ENCODE measurements at regions not wholly inside any gene's neighbourhood (a gene's known extent, or its start where the extent isn't known, plus 50 kb on each side); places are given as distances from the start of the nearest gene placed in this dataset.

DNA sequence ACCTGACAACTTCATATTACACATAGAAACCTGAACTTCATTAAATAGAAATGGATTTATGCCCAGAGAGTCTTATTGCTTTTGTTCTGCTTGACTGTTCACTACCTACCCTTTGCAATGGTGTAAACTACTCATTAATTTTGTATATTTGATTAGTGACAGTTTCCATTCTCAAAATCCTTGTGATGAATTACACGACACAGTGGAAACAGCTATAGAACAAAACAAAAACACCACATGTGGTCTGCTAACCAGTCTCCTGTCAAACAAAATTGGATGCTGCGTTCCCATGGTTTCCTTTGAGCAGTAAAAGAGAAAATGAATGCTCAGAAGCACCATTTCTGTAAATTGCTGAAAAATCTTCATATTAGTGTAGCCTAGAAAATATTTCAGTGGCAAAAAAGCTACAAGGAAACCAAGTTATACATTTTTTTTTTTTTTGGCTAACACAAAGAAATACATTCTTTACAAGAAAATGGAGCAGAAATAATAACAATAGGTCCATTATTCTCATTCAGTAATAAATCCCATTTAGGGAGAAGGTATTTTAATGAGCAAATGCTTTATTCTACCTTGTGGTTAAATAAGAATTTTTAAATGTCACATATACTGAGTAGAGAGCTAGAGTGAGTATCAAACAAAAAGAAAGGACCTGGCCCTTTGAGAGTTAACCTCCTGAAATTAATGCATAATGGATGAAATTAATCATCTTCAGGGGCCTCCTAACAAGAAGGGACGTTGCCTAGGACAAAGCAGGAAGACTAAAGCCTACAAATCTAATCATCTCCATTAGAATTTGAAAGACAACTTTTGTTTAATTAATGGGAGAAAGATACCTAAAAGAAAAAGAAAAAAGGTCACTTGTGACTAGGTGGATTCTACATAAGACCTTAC lies 355.1 kb upstream of the ZC3H15 start (continued):
- TF ChIP-seq, protein P1, sequence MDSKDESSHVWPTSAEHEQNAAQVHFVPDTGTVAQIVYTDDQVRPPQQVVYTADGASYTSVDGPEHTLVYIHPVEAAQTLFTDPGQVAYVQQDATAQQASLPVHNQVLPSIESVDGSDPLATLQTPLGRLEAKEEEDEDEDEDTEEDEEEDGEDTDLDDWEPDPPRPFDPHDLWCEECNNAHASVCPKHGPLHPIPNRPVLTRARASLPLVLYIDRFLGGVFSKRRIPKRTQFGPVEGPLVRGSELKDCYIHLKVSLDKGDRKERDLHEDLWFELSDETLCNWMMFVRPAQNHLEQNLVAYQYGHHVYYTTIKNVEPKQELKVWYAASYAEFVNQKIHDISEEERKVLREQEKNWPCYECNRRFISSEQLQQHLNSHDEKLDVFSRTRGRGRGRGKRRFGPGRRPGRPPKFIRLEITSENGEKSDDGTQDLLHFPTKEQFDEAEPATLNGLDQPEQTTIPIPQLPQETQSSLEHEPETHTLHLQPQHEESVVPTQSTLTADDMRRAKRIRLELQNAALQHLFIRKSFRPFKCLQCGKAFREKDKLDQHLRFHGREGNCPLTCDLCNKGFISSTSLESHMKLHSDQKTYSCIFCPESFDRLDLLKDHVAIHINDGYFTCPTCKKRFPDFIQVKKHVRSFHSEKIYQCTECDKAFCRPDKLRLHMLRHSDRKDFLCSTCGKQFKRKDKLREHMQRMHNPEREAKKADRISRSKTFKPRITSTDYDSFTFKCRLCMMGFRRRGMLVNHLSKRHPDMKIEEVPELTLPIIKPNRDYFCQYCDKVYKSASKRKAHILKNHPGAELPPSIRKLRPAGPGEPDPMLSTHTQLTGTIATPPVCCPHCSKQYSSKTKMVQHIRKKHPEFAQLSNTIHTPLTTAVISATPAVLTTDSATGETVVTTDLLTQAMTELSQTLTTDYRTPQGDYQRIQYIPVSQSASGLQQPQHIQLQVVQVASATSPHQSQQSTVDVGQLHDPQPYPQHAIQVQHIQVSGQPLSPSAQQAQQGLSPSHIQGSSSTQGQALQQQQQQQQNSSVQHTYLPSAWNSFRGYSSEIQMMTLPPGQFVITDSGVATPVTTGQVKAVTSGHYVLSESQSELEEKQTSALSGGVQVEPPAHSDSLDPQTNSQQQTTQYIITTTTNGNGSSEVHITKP (IDR thresholded peaks at IDR 0.05; ENCODE audit: partially characterized antibody) = no peak
- TF ChIP-seq ATF1 (CRISPR knock-in tag; IDR thresholded peaks at IDR 0.05) (no peak), ATF1 (tag; IDR thresholded peaks at IDR 0.05) (no peak), KAT2B (IDR thresholded peaks at IDR 0.05; ENCODE audit: low read depth, low read length) (no peak), ZNF263 (CRISPR knock-in tag; IDR thresholded peaks at IDR 0.05; ENCODE audit: borderline replicate concordance) (no peak), SRSF9 (IDR thresholded peaks at IDR 0.05; ENCODE audit: borderline replicate concordance, low read depth, low read length) (no peak), STAT5A (IDR thresholded peaks at IDR 0.05; ENCODE audit: borderline replicate concordance, low read length) (no peak), POLR3A (IDR thresholded peaks at IDR 0.05; ENCODE audit: borderline replicate concordance, extremely low read depth, insufficient read depth, insufficient read length) (no peak), HMG20B (CRISPR knock-in tag; IDR thresholded peaks at IDR 0.05) (no peak)
- TF ChIP-seq, protein P2, sequence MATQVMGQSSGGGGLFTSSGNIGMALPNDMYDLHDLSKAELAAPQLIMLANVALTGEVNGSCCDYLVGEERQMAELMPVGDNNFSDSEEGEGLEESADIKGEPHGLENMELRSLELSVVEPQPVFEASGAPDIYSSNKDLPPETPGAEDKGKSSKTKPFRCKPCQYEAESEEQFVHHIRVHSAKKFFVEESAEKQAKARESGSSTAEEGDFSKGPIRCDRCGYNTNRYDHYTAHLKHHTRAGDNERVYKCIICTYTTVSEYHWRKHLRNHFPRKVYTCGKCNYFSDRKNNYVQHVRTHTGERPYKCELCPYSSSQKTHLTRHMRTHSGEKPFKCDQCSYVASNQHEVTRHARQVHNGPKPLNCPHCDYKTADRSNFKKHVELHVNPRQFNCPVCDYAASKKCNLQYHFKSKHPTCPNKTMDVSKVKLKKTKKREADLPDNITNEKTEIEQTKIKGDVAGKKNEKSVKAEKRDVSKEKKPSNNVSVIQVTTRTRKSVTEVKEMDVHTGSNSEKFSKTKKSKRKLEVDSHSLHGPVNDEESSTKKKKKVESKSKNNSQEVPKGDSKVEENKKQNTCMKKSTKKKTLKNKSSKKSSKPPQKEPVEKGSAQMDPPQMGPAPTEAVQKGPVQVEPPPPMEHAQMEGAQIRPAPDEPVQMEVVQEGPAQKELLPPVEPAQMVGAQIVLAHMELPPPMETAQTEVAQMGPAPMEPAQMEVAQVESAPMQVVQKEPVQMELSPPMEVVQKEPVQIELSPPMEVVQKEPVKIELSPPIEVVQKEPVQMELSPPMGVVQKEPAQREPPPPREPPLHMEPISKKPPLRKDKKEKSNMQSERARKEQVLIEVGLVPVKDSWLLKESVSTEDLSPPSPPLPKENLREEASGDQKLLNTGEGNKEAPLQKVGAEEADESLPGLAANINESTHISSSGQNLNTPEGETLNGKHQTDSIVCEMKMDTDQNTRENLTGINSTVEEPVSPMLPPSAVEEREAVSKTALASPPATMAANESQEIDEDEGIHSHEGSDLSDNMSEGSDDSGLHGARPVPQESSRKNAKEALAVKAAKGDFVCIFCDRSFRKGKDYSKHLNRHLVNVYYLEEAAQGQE (IDR thresholded peaks at IDR 0.05; ENCODE audit: borderline replicate concordance) = no peak
- TF ChIP-seq, protein P2 (CRISPR knock-in tag; IDR thresholded peaks at IDR 0.05; ENCODE audit: low read depth) = no peak
- TF ChIP-seq, protein P3, sequence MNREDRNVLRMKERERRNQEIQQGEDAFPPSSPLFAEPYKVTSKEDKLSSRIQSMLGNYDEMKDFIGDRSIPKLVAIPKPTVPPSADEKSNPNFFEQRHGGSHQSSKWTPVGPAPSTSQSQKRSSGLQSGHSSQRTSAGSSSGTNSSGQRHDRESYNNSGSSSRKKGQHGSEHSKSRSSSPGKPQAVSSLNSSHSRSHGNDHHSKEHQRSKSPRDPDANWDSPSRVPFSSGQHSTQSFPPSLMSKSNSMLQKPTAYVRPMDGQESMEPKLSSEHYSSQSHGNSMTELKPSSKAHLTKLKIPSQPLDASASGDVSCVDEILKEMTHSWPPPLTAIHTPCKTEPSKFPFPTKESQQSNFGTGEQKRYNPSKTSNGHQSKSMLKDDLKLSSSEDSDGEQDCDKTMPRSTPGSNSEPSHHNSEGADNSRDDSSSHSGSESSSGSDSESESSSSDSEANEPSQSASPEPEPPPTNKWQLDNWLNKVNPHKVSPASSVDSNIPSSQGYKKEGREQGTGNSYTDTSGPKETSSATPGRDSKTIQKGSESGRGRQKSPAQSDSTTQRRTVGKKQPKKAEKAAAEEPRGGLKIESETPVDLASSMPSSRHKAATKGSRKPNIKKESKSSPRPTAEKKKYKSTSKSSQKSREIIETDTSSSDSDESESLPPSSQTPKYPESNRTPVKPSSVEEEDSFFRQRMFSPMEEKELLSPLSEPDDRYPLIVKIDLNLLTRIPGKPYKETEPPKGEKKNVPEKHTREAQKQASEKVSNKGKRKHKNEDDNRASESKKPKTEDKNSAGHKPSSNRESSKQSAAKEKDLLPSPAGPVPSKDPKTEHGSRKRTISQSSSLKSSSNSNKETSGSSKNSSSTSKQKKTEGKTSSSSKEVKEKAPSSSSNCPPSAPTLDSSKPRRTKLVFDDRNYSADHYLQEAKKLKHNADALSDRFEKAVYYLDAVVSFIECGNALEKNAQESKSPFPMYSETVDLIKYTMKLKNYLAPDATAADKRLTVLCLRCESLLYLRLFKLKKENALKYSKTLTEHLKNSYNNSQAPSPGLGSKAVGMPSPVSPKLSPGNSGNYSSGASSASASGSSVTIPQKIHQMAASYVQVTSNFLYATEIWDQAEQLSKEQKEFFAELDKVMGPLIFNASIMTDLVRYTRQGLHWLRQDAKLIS (CRISPR knock-in tag; IDR thresholded peaks at IDR 0.05) = no peak
